ENCODE measurements at regions not wholly inside any gene's neighbourhood (a gene's known extent, or its start where the extent isn't known, plus 50 kb on each side); places are given as distances from the start of the nearest gene placed in this dataset.

DNA sequence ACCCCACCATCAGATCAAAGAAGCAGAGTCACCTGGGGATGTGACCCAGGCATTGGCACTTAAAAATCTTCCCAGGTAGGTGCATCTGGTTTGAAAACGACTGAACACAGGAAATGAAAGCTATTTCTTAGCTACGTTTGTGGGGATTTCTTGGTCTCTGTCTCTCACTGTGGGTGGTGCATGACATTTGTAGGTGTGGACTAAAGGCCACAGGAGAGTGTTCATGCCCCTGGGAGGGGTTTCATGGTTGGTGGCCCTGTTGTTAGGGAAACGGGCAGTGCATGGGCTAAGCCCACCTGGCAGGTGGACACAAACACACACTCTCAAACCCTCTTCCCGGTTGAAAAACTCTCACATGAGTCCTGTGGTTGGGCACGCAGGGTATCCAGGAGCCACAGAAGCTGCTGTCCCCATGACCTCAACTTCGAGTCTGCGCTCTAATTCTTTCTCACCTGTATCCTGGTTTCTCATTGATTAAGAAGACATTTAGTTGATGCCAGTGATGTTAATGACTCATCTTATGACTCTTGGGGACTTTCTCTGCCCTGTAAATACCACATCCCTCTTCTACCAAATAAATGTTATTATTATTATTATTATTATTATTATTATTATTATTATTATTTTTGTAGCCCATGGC lies 119.4 kb downstream of the MRPS6 start:
- no peak for DNase-seq (ENCODE audit: low spot score)

DNA sequence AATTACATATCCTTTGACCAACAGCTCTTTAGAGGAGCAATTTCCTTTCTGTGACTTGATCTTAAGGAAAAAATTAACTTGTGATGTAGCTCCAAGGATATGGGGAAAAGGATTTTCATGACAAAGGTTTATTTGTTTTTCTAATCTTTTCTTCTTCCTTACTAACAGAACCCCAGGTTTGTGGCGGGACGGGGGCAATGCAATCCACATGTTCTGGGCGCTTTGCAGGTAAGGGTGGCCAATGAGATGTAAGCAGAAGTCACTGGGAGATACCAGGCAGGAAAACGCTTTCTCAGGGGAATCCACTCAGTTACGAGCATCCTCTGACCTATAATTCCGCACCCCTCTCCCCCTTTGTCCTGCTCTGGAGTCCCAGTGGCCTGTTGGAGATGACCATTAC lies 122.0 kb downstream of the MRPS6 start:
- no peak for DNase-seq (ENCODE audit: low spot score)

DNA sequence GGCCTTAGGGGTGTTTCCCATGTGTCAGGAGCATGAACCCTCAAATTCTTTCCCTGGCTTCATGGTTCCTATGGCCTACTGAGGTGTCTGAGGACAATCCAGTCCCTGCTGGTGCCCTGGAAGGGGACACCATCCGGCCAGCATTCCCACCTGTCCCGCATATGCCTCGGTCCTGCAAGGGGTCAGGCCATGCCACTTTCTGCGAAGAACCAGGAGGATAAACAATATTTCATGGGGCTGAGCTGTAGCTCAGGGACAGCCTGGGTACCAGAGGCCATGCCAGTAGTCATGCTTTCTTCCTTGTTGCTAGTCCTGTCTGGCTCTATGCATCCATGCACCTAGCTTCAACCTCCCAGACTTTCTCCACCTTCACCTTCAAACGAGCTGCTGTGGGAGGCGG lies 123.6 kb downstream of the MRPS6 start:
- DNase-seq (ENCODE audit: low spot score): no peak

DNA sequence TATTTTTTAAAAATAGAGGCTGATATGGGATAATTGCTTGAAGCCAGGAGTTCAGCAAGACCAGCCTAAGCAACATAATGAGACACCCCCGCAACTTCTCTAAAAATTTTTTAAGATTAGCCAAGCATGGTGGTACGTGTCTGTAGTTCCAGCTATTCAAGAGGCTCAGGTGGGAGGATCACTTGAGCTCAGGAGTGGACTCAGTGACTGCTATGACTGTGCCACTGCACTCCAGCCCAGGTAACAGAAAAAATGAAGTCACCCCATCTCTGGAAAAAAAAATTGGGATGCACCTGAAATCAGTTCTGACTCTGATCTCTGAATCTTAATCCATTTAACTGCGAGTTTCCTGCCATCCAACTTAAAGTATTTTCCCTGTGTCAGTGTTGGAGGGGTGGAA lies 124.2 kb downstream of the MRPS6 start:
- no peak for DNase-seq (ENCODE audit: low spot score)

DNA sequence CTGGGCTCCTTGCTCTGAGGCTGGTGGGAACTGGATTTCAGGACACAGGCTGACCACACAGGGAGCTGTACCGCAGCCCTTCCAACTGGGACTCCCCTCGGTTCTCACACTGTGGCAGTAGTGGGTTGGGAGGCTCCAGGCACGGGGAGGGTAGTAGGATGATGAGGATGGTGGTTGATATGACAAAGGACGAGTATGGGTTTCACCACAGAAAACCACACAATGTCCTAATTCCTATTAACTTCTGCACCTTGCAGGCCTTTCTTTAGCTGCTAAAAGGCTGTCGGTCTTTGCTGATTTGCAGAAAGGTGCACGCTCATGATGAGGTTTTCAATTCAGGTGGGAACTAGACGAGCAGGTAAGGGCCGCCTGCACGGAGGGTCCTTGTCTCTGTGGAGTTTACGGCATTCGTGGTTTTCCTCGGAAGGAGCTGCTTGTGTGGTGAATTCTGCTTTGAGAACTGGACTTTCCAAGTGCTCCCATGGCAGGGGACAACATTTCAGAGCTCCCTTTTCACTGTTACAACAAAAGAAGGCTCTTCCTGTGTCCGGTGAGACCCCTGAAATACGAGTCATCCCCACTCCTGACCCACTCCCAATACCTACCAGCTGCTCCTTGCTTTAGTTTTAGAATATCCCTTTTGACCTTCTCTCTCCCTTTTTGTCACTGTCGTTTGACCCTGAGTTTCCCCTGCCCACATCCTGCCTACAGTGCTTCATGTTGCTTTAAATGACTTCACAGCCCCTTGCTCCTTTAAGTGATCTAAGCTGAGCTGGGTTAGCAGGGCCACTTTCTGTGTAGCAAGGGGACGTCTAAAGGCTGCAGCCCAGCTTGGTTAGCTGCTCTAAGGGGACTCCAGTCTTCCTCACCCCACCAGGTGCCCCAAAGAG lies 125.1 kb downstream of the MRPS6 start:
- DNase-seq (ENCODE audit: low spot score): no peak

DNA sequence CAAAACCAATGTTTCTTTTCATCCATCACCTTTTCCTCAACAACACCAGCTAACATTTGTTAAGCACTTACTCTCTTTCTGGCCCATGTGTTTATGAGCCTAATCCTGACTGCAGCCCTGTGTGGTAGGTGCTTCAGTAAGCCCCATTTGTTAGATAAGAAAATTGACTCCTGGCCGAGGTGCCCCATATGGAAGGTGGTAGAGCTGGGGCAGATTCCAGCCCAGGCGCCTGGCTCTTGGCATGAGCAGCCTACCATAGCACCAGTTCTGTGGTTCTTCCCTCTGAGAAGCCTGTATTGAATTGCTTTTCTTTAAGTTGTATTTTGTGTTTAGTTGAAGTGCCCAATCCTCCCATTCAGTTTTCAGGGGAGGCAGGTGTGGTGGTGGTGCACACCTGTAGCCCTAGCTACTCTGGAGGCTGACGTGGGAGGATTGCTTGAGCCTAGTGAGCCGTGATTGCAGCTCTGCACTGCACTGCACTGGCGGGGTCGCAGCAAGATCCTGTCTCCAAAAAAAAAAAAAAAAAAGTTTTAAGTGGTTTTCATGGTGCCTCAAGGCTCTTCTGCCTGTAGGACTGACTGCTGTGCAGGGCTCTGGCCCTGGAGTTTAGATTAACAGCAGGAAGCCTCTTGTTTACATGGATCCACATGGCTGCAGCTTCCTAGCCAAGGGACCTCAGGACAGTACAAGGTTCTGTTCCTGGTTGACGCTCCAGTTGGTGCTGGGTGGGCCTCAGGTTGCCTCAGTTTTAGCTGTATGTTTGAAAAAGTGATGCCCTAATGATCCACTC lies 125.9 kb downstream of the MRPS6 start:
- peak; percentile 72 for DNase-seq (ENCODE audit: low spot score)

DNA sequence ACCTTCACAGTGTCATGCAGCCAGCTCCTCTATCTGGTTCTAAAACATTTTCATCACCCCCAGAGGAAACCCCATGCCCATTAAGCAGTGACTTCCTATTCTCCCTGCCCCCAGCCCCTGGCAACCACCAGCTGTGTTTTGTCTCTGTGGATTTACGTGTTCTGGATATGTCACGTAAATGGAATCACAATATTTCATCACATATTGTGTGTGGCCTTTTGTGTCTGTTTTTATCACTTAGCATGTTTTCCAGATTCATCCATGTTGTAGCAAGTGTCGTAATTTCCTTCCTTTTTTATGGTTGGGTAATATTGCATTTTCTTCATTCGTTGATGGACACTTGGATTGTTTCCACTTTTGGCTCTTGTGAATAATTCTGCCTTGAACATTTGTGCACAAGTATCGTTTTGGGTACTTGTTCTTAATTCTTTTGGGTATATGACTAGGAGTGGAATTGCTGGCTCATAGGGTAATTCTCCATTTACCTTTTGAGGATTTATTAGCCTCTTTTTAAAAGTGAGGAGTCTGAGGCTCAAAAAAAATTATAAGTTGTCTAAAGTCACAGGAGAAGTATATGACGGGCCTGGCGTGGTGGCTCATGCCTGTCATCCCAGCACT lies 127.0 kb downstream of the MRPS6 start:
- no peak for DNase-seq (ENCODE audit: low spot score)

DNA sequence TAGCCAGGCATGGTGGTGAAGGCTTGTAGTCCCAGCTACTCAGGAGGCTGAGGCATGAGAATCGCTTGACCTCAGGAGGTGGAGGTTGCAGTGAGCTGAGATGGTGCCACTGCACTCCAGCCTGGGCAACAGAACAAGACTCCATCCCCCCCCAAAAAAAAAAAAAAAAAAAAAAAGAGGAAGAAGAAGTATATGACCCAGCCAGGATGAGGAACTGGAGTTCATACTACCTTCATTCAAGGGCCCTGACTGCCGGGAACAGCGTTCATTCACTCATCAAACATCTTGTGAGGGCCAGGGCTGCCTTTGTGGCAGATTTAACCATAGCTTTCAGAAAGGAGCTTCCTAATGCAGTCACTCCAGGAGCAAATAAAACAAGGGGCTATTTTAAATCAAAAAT lies 127.6 kb downstream of the MRPS6 start:
- no peak for DNase-seq (ENCODE audit: low spot score)

DNA sequence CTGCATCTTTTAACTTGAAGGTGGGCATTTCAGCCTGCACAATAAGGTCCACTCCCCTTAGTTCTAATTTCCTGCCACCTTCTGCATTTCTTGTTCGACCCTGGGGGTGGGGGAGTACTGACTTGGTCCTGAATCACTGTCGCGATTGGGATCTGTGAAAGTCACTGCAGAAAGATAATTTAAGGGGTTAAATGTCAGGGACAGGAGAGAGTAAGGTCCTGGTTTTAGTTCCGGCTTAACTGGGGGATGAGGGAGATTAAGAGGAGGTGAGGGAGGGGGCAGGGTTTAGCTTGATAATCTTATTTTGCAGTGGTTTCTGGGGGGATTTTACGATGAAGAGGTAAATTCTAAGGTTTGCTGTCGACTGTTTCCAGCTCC lies 128.1 kb downstream of the MRPS6 start:
- DNase-seq (ENCODE audit: low spot score): peak; percentile 57

DNA sequence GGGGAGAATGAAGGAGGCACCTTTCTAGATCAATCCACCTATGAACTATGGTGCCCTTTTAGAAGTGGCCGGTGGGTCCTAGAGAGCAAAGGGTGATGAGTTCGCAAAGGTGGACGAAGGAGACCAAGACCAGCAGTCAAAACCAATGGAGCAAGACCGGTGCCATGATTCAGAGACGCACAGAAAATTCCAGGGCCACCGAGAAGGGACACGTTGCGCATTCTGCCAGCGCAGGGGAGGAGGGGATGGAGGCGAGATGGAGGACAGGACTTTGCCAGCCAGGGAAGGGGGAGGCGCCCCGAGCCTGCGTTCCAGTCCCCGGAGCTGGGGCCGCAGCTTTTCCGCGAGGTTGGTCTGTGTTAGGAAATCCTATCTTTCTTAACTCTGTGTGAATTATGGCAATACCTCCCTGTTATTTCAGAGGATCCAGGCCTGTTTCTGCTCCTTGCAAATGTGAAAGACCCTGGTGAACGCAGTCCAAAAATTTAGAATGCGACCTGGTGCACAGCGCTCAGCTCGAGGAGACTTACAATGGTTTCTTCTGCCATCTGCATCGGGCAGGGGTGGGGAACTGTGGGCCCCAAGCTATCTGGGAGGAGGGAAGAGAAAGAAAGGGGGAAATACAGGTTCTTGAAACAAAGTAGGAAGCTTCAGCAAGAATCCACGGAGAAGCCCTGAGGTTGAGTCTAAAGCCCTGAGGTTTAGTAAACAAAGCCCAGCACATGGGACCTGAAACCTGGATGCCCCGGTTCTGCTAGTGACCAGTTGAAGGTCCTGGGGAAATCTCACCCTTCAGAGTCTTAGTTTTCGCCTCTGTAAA lies 129.4 kb downstream of the MRPS6 start:
- peak; percentile 69 for DNase-seq (ENCODE audit: low spot score)

DNA sequence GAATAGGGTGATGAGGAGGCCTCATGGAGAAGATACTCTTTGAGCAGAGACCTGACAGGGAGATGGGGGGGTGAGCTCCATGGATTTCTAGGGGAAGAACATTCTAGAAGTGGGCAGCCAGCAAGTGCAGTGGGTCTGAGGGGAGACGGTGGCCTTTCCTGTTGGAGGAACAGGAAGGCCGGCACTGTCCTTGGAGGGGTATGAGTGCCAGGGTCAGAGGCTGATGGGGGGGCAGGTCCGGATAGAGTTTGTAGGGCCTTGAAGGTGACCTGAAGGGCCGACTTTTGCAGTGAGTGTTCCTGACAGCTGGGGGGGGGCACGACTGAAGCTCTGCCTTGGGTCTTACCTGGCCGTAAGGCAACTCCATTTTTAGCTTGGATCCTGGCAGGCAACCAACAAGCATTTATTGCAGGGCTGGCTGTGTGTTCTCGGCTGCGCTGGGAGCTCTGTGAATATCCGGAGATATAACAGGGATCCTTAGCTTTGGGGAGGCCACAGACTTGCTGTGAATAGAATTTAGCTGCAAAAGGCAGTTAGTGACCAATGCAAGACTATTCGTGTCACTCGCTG lies 130.6 kb downstream of the MRPS6 start:
- DNase-seq (ENCODE audit: low spot score): peak; percentile 84

DNA sequence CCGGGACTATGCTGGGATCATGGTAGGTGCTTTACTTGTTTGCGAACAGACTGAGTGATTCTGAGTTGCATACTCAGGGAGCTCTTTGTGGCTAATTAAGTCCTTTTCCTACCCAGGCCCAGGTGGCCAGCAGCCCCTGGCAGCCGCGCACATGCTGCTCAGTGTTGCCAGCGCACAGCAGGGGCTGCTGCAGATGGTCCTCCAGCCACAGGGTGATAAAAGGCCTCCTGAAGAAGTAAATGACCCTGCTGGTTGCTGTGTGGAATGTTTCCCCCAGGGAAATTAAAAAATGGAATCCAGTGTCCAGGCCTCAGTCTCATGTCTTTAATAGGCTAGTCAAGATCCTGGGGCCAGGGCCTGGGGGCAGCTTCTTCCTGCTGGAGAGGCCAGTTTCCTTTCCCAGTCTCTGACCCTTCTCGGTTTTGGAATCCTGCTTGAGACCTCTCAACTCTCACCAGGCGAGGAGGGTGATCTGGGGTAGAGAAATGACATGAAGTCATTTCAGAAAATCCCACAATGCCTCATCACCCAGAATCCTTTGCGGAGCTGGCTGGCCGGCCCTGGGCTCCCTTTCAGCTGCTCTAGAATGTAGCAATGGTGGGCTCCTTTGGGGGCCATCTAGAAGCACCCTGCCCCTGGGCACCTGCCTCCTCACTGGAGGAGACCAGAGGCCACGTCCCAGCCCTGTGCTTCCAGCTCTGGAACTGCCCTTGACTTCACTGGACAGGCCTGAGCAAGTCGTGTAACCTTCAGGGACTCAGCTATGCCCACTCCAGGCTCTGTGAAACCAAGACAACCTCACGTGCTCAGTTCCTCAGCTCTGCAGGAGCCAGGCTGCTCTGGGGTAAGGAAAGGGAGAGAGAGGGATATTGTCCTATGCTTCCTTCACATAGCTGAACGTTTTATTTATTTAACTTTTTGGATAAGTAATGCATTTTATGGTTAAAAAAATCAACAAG lies 131.4 kb downstream of the MRPS6 start:
- DNase-seq (ENCODE audit: low spot score): peak; percentile 84

DNA sequence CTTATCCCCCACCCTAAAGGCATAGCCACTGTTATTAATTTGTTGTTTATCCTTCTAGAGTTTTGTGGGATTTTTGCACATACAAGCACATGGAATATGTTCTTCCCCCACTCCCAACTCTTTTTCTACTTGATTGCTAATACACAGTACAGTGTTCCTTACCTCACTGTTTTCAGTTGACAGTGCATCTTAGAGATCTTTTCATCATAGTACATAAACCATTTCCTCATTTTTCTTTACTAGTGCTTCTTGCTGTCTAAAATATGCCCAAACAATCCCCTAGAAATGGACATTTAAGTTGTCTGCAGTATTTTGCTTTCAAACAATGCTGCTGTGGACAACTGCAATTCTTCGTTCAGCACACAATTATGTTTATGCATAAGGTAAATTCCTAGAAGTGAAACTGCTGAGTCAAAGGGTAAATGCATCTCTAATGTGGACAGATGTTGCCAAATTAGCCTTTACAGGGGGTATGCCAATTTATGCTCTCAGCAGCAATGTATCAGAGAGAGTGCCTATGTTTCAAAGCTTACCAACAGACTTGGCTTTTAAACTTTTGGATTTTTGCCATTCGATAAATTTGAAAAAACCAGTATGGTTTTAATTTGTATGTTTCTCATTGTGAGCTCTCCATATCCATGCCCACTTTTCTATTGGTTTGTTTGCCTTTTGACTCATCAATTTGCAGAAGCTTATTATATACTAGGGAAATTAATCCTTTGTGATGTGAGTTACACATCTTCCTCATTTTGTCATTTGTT lies 132.6 kb downstream of the MRPS6 start:
- no peak for DNase-seq (ENCODE audit: low spot score)

DNA sequence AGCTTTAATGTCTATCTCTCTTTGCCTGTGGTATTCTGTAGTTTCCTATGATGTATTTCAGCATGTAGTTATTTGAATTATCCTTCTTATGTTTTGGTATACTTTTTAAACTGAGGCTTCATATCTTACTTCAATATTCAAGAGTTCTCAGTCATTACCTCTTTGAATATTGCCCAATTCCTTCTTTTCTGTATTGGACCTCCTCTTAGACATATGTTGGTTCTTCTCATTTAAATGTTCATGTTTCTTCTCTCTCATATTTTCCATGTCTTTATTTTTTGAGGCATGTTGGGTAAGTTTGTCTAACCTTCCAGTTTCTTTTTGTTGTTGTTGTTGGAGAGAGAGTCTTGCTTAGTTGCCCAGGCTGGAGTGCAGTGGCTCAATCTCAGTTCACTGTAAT lies 140.6 kb downstream of the MRPS6 start:
- DNase-seq (ENCODE audit: low spot score): no peak

DNA sequence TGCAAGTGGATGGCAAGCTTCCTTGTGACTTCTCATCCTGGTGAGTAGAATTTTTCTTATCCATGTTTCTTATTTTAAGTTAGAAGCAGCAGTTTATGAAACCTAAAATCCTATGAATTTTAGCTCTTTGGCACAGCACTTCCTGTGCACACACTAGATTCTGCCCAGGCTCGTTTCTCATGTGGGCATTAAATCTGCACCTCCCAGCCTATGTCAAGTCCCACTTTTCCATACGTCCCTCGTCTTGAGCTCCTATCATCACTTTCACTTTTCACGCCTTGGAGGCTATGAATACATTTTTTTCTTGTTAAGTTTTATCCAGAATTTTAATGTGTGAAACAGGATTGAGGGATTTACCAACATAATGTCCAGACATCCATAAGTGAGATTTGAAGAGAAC lies 142.1 kb downstream of the MRPS6 start:
- DNase-seq (ENCODE audit: low spot score): no peak

DNA sequence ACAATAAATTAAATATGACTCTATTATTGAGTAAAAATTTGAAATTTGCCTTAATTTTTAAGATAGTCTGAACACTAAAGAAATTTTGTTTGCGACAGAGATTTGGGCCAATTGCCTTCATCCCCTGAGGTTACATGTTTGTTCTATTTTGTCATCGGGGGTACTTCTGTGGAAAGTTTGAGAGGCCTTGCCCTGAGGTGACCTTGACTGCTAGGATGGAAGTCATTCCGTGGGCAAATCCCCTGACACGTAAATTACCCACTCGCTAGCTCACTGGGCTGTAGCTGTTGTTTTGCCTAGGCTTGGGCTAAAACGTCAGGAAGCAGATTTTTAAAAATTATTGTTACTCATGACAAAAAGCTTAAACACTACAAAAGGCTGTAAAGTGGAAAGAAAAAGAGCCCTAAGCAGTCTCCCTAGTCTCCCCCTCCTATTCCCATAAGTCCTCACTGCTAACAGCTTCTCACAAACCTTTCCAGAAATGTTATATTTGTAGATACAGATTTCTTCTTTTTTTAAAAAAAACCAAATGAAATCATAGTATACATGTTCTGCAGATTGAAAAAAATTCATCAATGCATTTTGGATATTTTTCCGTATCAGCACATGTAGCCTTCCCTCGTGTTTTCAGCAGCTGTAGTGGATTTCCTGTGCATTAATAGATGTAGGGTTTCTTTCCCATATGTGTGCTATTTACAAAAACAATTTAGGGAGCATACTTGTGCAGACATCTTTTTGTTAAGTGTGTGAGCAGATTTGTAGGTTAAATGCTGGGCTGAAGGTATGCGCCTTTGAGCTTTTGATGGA lies 142.7 kb downstream of the MRPS6 start:
- no peak for DNase-seq (ENCODE audit: low spot score)

DNA sequence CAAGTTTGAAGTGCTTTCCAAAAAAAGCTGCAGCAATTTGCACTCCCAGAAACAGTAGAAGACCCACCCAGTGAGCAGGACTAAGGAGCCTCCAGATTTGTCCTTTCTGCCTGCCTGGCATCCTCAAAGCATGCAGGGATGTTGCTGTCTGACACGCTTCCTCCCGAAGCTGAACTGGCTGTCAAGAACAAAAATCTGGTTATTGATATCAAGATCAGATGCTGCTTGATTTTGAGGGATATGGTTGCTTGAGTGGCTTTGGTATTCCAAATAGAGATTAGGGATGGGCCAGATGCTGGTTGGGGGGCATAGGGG lies 143.3 kb downstream of the MRPS6 start:
- DNase-seq (ENCODE audit: low spot score): no peak

DNA sequence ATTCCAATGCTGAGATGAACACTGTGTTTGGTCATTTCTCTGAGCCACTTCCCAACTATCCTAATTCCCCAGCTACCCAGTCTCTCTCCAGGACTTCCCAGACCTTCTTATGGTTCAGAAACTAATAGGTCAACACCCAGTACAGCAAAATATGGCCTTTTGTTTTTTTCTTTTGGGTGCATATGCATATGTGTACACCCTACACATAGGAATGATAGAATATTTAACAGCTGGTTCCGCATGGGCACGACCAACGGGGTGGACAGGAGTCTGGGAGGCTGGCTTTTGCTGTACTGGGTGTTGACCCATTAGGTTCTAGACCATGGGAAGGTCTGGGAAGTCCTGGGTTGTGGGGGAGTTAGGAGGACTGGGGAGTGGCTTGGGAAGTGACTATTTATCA lies 143.9 kb downstream of the MRPS6 start:
- no peak for DNase-seq (ENCODE audit: low spot score)

Measured in cerebellar cortex (tissue), 1 donor.